Renal cortical epithelial cell (primary cell): ENCODE measurements at regions not wholly inside any gene's neighbourhood (a gene's known extent, or its start where the extent isn't known, plus 50 kb on each side); places are given as distances from the start of the nearest gene placed in this dataset.
"Not testable (repeated sequence)": the region's sequence is repeated elsewhere in the genome, so short reads cannot be mapped to it uniquely, and the experiment has no call there.

Source experiments
- DNase-seq: peaks from one replicate; pipeline ENCODE4 v3.0.0-alpha.2; 2011; ENCODE audit warnings: low read depth

- DNase-seq = no peak
Observed at GRCh38 chr5:113721171-113721570, 207.7 kb downstream of the YTHDC2 start.

- DNase-seq = no peak
Observed at GRCh38 chr5:113723021-113723420, 209.5 kb downstream of the YTHDC2 start.

GRCh38 chr5:113735751-113736150 lies 222.3 kb downstream of the YTHDC2 start:
- no peak for DNase-seq

- no peak for DNase-seq
Observed at GRCh38 chr5:113742176-113742575, 228.7 kb downstream of the YTHDC2 start.

GRCh38 chr5:113742639-113743038 lies 229.1 kb downstream of the YTHDC2 start:
- no peak for DNase-seq

GRCh38 chr5:113748403-113748802 lies 234.9 kb downstream of the YTHDC2 start:
- DNase-seq = peak; percentile 26

- DNase-seq = no peak
Observed at GRCh38 chr5:113749334-113749733, 235.8 kb downstream of the YTHDC2 start.

GRCh38 chr5:113753182-113753581 lies 239.7 kb downstream of the YTHDC2 start:
- not testable (repeated sequence) for DNase-seq

GRCh38 chr5:113755516-113755915 lies 242.0 kb downstream of the YTHDC2 start:
- DNase-seq = no peak

- DNase-seq = no peak
Observed at GRCh38 chr5:113757508-113757907, 244.0 kb downstream of the YTHDC2 start.

GRCh38 chr5:113759505-113759904 lies 246.0 kb downstream of the YTHDC2 start:
- DNase-seq = no peak

- DNase-seq = no peak
Observed at GRCh38 chr5:113760486-113760885, 247.0 kb downstream of the YTHDC2 start.

- DNase-seq = no peak
Observed at GRCh38 chr5:113761594-113761993, 248.1 kb downstream of the YTHDC2 start.

GRCh38 chr5:113764382-113764781 lies 250.9 kb downstream of the YTHDC2 start:
- no peak for DNase-seq

- not testable (repeated sequence) for DNase-seq
Observed at GRCh38 chr5:113766827-113767226, 253.3 kb downstream of the YTHDC2 start.

- DNase-seq = no peak
Observed at GRCh38 chr5:113770648-113771047, 257.2 kb downstream of the YTHDC2 start.

- no peak for DNase-seq
Observed at GRCh38 chr5:113771483-113771882, 258.0 kb downstream of the YTHDC2 start.

- DNase-seq = no peak
Observed at GRCh38 chr5:113776168-113776567, 262.7 kb downstream of the YTHDC2 start.

GRCh38 chr5:113776832-113777525 lies 263.5 kb downstream of the YTHDC2 start:
- DNase-seq = no peak

- no peak for DNase-seq
Observed at GRCh38 chr5:113778147-113778546, 264.7 kb downstream of the YTHDC2 start.

- no peak for DNase-seq
Observed at GRCh38 chr5:113788141-113788655, 274.7 kb downstream of the YTHDC2 start.

- no peak for DNase-seq
Observed at GRCh38 chr5:113789769-113790168, 276.3 kb downstream of the YTHDC2 start.

- DNase-seq = no peak
Observed at GRCh38 chr5:113792806-113793205, 279.3 kb downstream of the YTHDC2 start.

GRCh38 chr5:113794981-113795380 lies 281.5 kb downstream of the YTHDC2 start:
- no peak for DNase-seq
